Osteoblast (primary cell): ENCODE measurements at regions not wholly inside any gene's neighbourhood (a gene's known extent, or its start where the extent isn't known, plus 50 kb on each side); places are given as distances from the start of the nearest gene placed in this dataset.

ENCODE experiments used
- DNase-seq: peaks from one replicate; pipeline ENCODE4 v3.0.0; 2011; ENCODE audit warnings: low spot score, mixed read lengths; ENCODE audit not compliant: insufficient read length; ENCODE audit errors: missing footprints
- H2AFZ ChIP-seq: 2 replicates; pipeline ENCODE4 v1.6.0; 2011; ENCODE audit warnings: mild to moderate bottlenecking, low read length
- H3K27ac ChIP-seq: 2 replicates; pipeline ENCODE4 v1.5.1; 2011; ENCODE audit warnings: mild to moderate bottlenecking, low read depth, low read length, moderate library complexity
- H3K27me3 ChIP-seq: 2 replicates; pipeline ENCODE4 v1.6.0; 2012; ENCODE audit warnings: mild to moderate bottlenecking, control low read depth, inconsistent platforms, low read length, moderate library complexity; ENCODE audit not compliant: insufficient read depth
- H3K36me3 ChIP-seq: 2 replicates; pipeline ENCODE4 v1.5.1; 2011; ENCODE audit warnings: mild to moderate bottlenecking, low read length, control low read depth, moderate library complexity; ENCODE audit not compliant: insufficient read depth
- H3K4me1 ChIP-seq: 2 replicates; pipeline ENCODE4 v1.5.1; 2011; ENCODE audit warnings: mild to moderate bottlenecking, low read length, control low read depth, moderate library complexity; ENCODE audit not compliant: insufficient read depth
- H3K4me2 ChIP-seq: 2 replicates; pipeline ENCODE4 v1.6.0; 2011; ENCODE audit warnings: mild to moderate bottlenecking, low read length; ENCODE audit not compliant: insufficient read depth
- H3K4me3 ChIP-seq: fragments of 200-600 bp; sonication (generic); 3 replicates; pipeline ENCODE4 v1.5.1; 2012; ENCODE audit warnings: mild to moderate bottlenecking, low read length, inconsistent platforms; ENCODE audit not compliant: insufficient read depth
- H3K79me2 ChIP-seq: 2 replicates; pipeline ENCODE4 v1.6.0; 2012; ENCODE audit warnings: mild to moderate bottlenecking, low read length, control low read depth, inconsistent platforms; ENCODE audit not compliant: insufficient read depth
- H3K9me3 ChIP-seq: 2 replicates; pipeline ENCODE4 v1.5.1; 2011; ENCODE audit warnings: low read depth, low read length, control low read depth
- H4K20me1 ChIP-seq: 2 replicates; pipeline ENCODE4 v1.6.0; 2012; ENCODE audit warnings: mild to moderate bottlenecking, low read length, control low read depth; ENCODE audit not compliant: insufficient read depth
- TF ChIP-seq, protein P1 (sequence below): IDR thresholded peaks from 2 replicates; pipeline ENCODE4 v1.5.1; 2011; ENCODE audit warnings: mild to moderate bottlenecking, low read depth, low read length, moderate library complexity; ENCODE audit errors: extremely low read depth

DNA sequence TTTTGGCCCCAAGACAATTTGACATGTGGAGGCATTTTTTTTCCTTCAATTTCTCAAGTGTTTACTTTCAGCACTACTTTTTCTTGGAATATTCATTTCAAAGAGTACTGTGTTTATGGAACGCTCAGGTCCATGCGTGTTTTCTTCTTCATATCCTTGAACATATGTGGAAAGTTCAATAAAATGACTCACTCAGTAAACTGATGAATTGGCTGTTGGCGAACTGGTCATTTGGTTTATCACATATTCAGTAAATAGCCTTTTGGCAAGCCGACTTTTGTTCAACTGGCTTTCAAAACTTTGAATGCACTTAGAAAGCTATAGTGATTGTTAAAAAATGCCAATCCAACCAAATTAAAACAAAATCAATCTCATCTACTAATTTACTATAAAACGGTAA is 964.6 kb upstream of the SLC35B3 start:
- Histone ChIP-seq H3K4me2 (no peak overlapping the region), H4K20me1 (no peaks in the 10 kb centered on the region), H3K9me3 (peaks cover 5% of the 10 kb centered on the region), H3K36me3 (no peaks in the 10 kb centered on the region), H3K27ac (no peak overlapping the region), H3K4me3 (no peak overlapping the region), H2AFZ (no peak overlapping the region), H3K79me2 (no peaks in the 10 kb centered on the region), H3K27me3 (no peaks in the 10 kb centered on the region), H3K4me1 (no peaks in the 10 kb centered on the region)
- no peak for DNase-seq
- TF ChIP-seq, protein P1, sequence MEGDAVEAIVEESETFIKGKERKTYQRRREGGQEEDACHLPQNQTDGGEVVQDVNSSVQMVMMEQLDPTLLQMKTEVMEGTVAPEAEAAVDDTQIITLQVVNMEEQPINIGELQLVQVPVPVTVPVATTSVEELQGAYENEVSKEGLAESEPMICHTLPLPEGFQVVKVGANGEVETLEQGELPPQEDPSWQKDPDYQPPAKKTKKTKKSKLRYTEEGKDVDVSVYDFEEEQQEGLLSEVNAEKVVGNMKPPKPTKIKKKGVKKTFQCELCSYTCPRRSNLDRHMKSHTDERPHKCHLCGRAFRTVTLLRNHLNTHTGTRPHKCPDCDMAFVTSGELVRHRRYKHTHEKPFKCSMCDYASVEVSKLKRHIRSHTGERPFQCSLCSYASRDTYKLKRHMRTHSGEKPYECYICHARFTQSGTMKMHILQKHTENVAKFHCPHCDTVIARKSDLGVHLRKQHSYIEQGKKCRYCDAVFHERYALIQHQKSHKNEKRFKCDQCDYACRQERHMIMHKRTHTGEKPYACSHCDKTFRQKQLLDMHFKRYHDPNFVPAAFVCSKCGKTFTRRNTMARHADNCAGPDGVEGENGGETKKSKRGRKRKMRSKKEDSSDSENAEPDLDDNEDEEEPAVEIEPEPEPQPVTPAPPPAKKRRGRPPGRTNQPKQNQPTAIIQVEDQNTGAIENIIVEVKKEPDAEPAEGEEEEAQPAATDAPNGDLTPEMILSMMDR = no peak

DNA sequence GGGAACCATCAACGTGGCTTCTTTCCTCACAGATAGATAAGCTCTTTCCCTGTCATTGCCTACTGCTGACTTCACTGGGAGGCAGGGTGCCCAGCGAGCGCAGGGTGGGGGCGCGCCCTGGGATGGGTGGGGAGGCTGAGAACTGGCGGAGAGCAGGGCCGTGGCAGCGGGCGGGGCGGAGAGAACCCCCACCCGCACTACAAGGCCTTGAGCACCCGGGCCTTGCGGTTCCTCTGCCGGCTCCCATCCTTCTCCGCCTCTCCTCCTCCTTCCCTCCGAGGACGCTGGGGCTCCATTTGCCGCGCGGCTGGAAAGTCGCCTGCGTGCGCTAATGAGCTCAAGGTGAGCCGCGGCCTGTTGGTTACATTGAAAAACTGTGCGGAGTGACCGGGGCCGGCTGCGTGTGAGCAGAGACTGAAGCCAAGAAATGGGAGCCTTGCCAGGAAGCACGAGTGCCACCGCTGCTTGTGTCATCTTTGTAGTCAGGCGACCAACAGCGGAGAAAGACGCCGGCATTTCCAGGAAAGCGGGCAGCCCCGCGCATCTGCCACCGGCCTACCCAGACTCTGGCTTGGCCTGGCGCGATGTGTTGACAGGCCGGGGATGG is 963.5 kb upstream of the SLC35B3 start:
- Histone ChIP-seq H3K27me3 (no peaks in the 10 kb centered on the region), H2AFZ (no peak overlapping the region), H3K79me2 (no peaks in the 10 kb centered on the region), H3K9me3 (peaks cover 5% of the 10 kb centered on the region), H3K36me3 (no peaks in the 10 kb centered on the region), H3K27ac (no peak overlapping the region), H3K4me3 (no peak overlapping the region), H4K20me1 (no peaks in the 10 kb centered on the region), H3K4me1 (no peaks in the 10 kb centered on the region), H3K4me2 (no peak overlapping the region)
- TF ChIP-seq, protein P1 = no peak
- peak; percentile 4 for DNase-seq

DNA sequence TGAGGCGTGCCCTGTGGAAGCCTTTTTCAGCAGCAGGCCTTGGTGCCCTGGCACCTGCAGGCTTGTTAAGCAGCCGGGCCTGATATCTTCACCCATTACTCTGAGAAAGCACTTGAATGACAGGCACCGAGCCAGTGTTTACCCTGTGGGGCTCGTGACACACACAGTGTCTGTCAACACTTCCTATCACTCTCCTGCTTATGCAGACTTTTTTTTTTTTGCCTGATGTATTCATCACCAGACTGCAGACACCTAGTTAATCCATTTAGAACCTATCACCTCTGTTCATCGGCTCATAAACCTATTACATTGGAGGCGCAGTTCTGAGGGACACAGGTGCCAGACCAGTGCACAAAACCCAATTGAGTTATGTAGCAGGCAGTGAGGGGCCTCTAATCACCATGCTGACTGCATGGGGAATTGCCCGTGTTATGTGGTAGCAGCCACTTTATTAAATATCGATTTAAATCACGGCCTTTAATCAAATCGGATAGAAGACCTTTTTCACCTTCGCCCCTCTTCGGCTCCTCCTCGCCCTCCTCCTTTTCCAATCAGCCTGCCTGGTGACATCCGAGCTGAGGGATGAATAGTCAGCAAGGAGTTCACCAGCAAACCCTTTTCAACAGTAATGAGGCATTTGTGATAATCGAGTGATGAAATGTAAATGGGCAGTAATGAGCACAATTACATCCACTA is 962.9 kb upstream of the SLC35B3 start:
- no peaks in the 10 kb centered on the region for H4K20me1 ChIP-seq
- H3K27ac ChIP-seq = no peak overlapping the region
- no peak overlapping the region for H3K4me2 ChIP-seq
- no peak overlapping the region for H3K4me3 ChIP-seq
- DNase-seq = peak; percentile 26
- peaks cover 5% of the 10 kb centered on the region for H3K9me3 ChIP-seq
- TF ChIP-seq, protein P1 = no peak
- H3K36me3 ChIP-seq = no peaks in the 10 kb centered on the region
- H3K79me2 ChIP-seq = no peaks in the 10 kb centered on the region
- no peaks in the 10 kb centered on the region for H3K4me1 ChIP-seq
- no peaks in the 10 kb centered on the region for H3K27me3 ChIP-seq
- H2AFZ ChIP-seq = no peak overlapping the region

DNA sequence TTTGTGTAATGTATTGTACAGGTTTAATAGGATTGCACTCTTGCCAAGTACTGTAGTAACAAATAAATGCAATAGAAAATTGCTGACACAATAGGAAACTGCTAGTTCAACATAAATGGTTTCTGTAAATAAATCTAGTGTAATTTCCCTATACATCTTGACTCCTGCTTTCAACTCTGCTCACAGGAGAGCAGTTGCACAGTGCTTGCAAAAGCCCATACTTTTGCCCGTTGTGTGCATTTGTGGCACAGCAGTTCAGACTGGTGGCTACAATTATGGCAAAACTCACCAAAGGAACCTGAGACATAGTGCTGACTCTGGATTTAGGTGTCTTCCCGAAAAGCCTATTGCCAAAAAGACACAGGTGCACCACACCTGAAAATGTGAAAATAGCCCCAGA is 953.3 kb upstream of the SLC35B3 start:
- H3K27me3 ChIP-seq = no peaks in the 10 kb centered on the region
- DNase-seq = no peak
- no peak overlapping the region for H3K4me3 ChIP-seq
- H3K4me2 ChIP-seq = no peak overlapping the region
- H3K79me2 ChIP-seq = no peaks in the 10 kb centered on the region
- no peaks in the 10 kb centered on the region for H3K4me1 ChIP-seq
- no peaks in the 10 kb centered on the region for H3K36me3 ChIP-seq
- H3K9me3 ChIP-seq = no peaks in the 10 kb centered on the region
- TF ChIP-seq, protein P1 = no peak
- H3K27ac ChIP-seq = no peak overlapping the region
- H2AFZ ChIP-seq = no peak overlapping the region
- no peaks in the 10 kb centered on the region for H4K20me1 ChIP-seq
